Cardiac muscle cell (in vitro differentiated cells and primary cell): ENCODE measurements at regions not wholly inside any gene's neighbourhood (a gene's known extent, or its start where the extent isn't known, plus 50 kb on each side); places are given as distances from the start of the nearest gene placed in this dataset.

Experiments
- DNase-seq, 2 donors: peaks; one replicate each; pipeline versions ENCODE4 v3.0.0 to v3.0.0-alpha.2; 2010 to 2017; ENCODE audit warnings: low read depth in 1 of 2, low spot score in 1 of 2
- H3K27ac ChIP-seq: fragments of 200-600 bp; sonication (generic); 2 replicates; pipeline ENCODE4 v1.5.1; 2016
- H3K27me3 ChIP-seq: fragments of 200-600 bp; sonication (generic); 2 replicates; pipeline ENCODE4 v1.6.0; 2016; ENCODE audit warnings: control low read depth
- H3K36me3 ChIP-seq: fragments of 200-600 bp; sonication (generic); 2 replicates; pipeline ENCODE4 v1.5.1; 2016; ENCODE audit warnings: control low read depth
- H3K4me1 ChIP-seq: fragments of 200-600 bp; sonication (generic); 2 replicates; pipeline ENCODE4 v1.8.1; 2017; ENCODE audit warnings: low read depth, mild to moderate bottlenecking, mixed run types
- H3K4me3 ChIP-seq: fragments of 200-600 bp; sonication (generic); 2 replicates; pipeline ENCODE4 v1.5.1; 2016; ENCODE audit warnings: mild to moderate bottlenecking
- H3K9me3 ChIP-seq: fragments of 200-600 bp; sonication (generic); 2 replicates; pipeline ENCODE4 v1.5.1; 2017; ENCODE audit warnings: low read depth, mild to moderate bottlenecking, control low read depth
- CTCF ChIP-seq: IDR thresholded peaks from 2 replicates; pipeline ENCODE4 v1.5.1; 2012; ENCODE audit warnings: low read depth, mild to moderate bottlenecking, low read length

- no peaks in the 10 kb centered on the region for H3K9me3 ChIP-seq
- no peak overlapping the region for H3K4me3 ChIP-seq
- no peak for DNase-seq
- peaks cover under 1% of the 10 kb centered on the region for H3K4me1 ChIP-seq
- TF ChIP-seq CTCF: no peak
- H3K36me3 ChIP-seq: no peaks in the 10 kb centered on the region
- no peak overlapping the region for H3K27ac ChIP-seq
- H3K27me3 ChIP-seq: peaks cover 77% of the 10 kb centered on the region
These were observed 90.0 kb upstream of the BHLHE23 start for GRCh38 chr20:63096681-63097335.

- peaks cover 69% of the 10 kb centered on the region for H3K27me3 ChIP-seq
- no peak for DNase-seq
- no peaks in the 10 kb centered on the region for H3K9me3 ChIP-seq
- H3K4me3 ChIP-seq: no peak overlapping the region
- no peak for TF ChIP-seq CTCF
- H3K4me1 ChIP-seq: no peaks in the 10 kb centered on the region
- no peaks in the 10 kb centered on the region for H3K36me3 ChIP-seq
- H3K27ac ChIP-seq: no peak overlapping the region
These were observed 89.2 kb upstream of the BHLHE23 start for GRCh38 chr20:63095718-63096654.

- Histone ChIP-seq H3K9me3 (no peaks in the 10 kb centered on the region), H3K36me3 (no peaks in the 10 kb centered on the region), H3K4me1 (no peaks in the 10 kb centered on the region), H3K27me3 (peaks cover 58% of the 10 kb centered on the region), H3K4me3 (no peak overlapping the region), H3K27ac (no peak overlapping the region)
- TF ChIP-seq CTCF: no peak
- no peak for DNase-seq
These were observed 88.2 kb upstream of the BHLHE23 start for GRCh38 chr20:63094767-63095499.

- no peaks in the 10 kb centered on the region for H3K4me1 ChIP-seq
- TF ChIP-seq CTCF: no peak
- H3K4me3 ChIP-seq: no peak overlapping the region
- H3K36me3 ChIP-seq: no peaks in the 10 kb centered on the region
- H3K27me3 ChIP-seq: peaks cover 56% of the 10 kb centered on the region
- DNase-seq: no peak
- no peak overlapping the region for H3K27ac ChIP-seq
- H3K9me3 ChIP-seq: no peaks in the 10 kb centered on the region
These were observed 87.4 kb upstream of the BHLHE23 start for GRCh38 chr20:63093966-63094766.

GRCh38 chr20:63092660-63093215 is 86.0 kb upstream of the BHLHE23 start:
- H3K27me3 ChIP-seq: peaks cover 49% of the 10 kb centered on the region
- TF ChIP-seq CTCF: no peak
- H3K4me3 ChIP-seq: no peak overlapping the region
- H3K4me1 ChIP-seq: no peaks in the 10 kb centered on the region
- no peaks in the 10 kb centered on the region for H3K9me3 ChIP-seq
- H3K36me3 ChIP-seq: no peaks in the 10 kb centered on the region
- no peak for DNase-seq
- H3K27ac ChIP-seq: no peak overlapping the region
